GM12872 (cell line): ENCODE measurements at regions not wholly inside any gene's neighbourhood (a gene's known extent, or its start where the extent isn't known, plus 50 kb on each side); places are given as distances from the start of the nearest gene placed in this dataset.

Source experiments
- CTCF ChIP-seq: IDR thresholded peaks from 3 replicates; pipeline ENCODE4 v1.5.1; 2011; ENCODE audit warnings: low read depth, mild to moderate bottlenecking, low read length, moderate library complexity; ENCODE audit not compliant: insufficient read depth

- TF ChIP-seq CTCF: no peak
Measured at GRCh38 chr7:117961235-117961634, 88.0 kb upstream of the CTTNBP2 start.

- TF ChIP-seq CTCF: no peak
Measured at GRCh38 chr7:117962366-117962994, 89.2 kb upstream of the CTTNBP2 start.

GRCh38 chr7:117963264-117964197, 90.3 kb upstream of the CTTNBP2 start:
- TF ChIP-seq CTCF: no peak

- no peak for TF ChIP-seq CTCF
Measured at GRCh38 chr7:117970801-117971200, 97.6 kb upstream of the CTTNBP2 start.

- no peak for TF ChIP-seq CTCF
Measured at GRCh38 chr7:117971556-117972244, 98.5 kb upstream of the CTTNBP2 start.

- no peak for TF ChIP-seq CTCF
Measured at GRCh38 chr7:117972606-117973005, 99.4 kb upstream of the CTTNBP2 start.

- TF ChIP-seq CTCF: no peak
Measured at GRCh38 chr7:117973975-117974374, 100.7 kb upstream of the CTTNBP2 start.
